Liver (tissue), 8 donors: ENCODE measurements at regions not wholly inside any gene's neighbourhood (a gene's known extent, or its start where the extent isn't known, plus 50 kb on each side); places are given as distances from the start of the nearest gene placed in this dataset.

ENCODE experiments used
- DNase-seq: peaks from one replicate; pipeline ENCODE4 v3.0.0-alpha.2; 2017; ENCODE audit warnings: low spot score
- H3K27ac ChIP-seq, 2 donors: one replicate each; pipeline ENCODE4 v1.7.0; 2013; ENCODE audit warnings: inconsistent platforms in 2 of 2, low read length in 2 of 2, control low read depth in 1 of 2, low read depth in 1 of 2, mild to moderate bottlenecking in 1 of 2
- H3K27me3 ChIP-seq, 4 donors: one replicate each; pipeline versions ENCODE4 v1.6.1 to v1.7.0; 2013; ENCODE audit warnings: low read length in 3 of 4, inconsistent platforms in 1 of 4, mild to moderate bottlenecking in 1 of 4, moderate library complexity in 1 of 4; ENCODE audit not compliant: control insufficient read depth in 4 of 4, insufficient read depth in 4 of 4
- H3K36me3 ChIP-seq, 4 donors: one replicate each; pipeline versions ENCODE4 v1.6.1 to v1.7.0; 2013; ENCODE audit warnings: low read length in 3 of 4, mild to moderate bottlenecking in 3 of 4, low read depth in 1 of 4, moderate library complexity in 1 of 4; ENCODE audit not compliant: control insufficient read depth in 4 of 4, insufficient read depth in 3 of 4
- H3K4me1 ChIP-seq, 4 donors: one replicate each; pipeline versions ENCODE4 v1.6.1 to v1.7.0; 2013; ENCODE audit warnings: low read length in 3 of 4, mild to moderate bottlenecking in 3 of 4, moderate library complexity in 1 of 4; ENCODE audit not compliant: control insufficient read depth in 4 of 4, insufficient read depth in 4 of 4
- H3K4me3 ChIP-seq, 3 donors: one replicate each; pipeline versions ENCODE4 v1.6.1 to v1.7.0; 2013; ENCODE audit warnings: low read length in 3 of 3, control low read depth in 1 of 3, low read depth in 1 of 3, mild to moderate bottlenecking in 1 of 3
- H3K9ac ChIP-seq, 2 donors: one replicate each; pipeline ENCODE4 v1.7.0; 2013; ENCODE audit warnings: low read length in 2 of 2, mild to moderate bottlenecking in 2 of 2, moderate library complexity in 2 of 2, control low read depth in 1 of 2, low read depth in 1 of 2
- H3K9me3 ChIP-seq, 4 donors: one replicate each; pipeline versions ENCODE4 v1.6.1 to v1.7.0; 2013; ENCODE audit warnings: low read length in 3 of 4; ENCODE audit not compliant: control insufficient read depth in 4 of 4
- ATF3 ChIP-seq: IDR thresholded peaks from 2 replicates; pipeline ENCODE4 v1.6.1; 2016; ENCODE audit warnings: antibody characterized with exemption
- CTCF ChIP-seq: fragments of 150-350 bp; IDR thresholded peaks from 2 replicates; pipeline ENCODE4 v1.5.1; 2017; ENCODE audit warnings: improper control_type of control experiment, low read depth, low read length; ENCODE audit not compliant: missing input control
- EGR1 ChIP-seq, 2 donors: IDR thresholded peaks; 2 replicates each; pipeline ENCODE4 v1.6.1; 2016 to 2018; ENCODE audit warnings: antibody characterized with exemption in 2 of 2, low read depth in 2 of 2
- FOXA1 ChIP-seq: IDR thresholded peaks from 2 replicates; pipeline ENCODE4 v1.6.1; 2016; ENCODE audit warnings: antibody characterized with exemption
- FOXA2 ChIP-seq: IDR thresholded peaks from 2 replicates; pipeline ENCODE4 v1.6.1; 2016; ENCODE audit warnings: antibody characterized with exemption
- GABPA ChIP-seq, 2 donors: IDR thresholded peaks in 1 of 2; conservative IDR thresholded peaks in 1 of 2; 2 replicates each; pipeline ENCODE4 v1.6.1; 2016; ENCODE audit warnings: antibody characterized with exemption in 2 of 2, mild to moderate bottlenecking in 1 of 2, moderate library complexity in 1 of 2
- HNF4A ChIP-seq, 2 donors: conservative IDR thresholded peaks; 2 replicates each; pipeline ENCODE4 v1.6.1; 2016; ENCODE audit warnings: antibody characterized with exemption in 2 of 2, mild to moderate bottlenecking in 2 of 2
- HNF4G ChIP-seq: IDR thresholded peaks from 2 replicates; pipeline ENCODE4 v1.6.1; 2016; ENCODE audit warnings: antibody characterized with exemption
- JUND ChIP-seq, 2 donors: IDR thresholded peaks; 2 replicates each; pipeline ENCODE4 v1.6.1; 2016; ENCODE audit warnings: antibody characterized with exemption in 2 of 2
- MAX ChIP-seq: IDR thresholded peaks from 2 replicates; pipeline ENCODE4 v1.6.1; 2016; ENCODE audit warnings: antibody characterized with exemption
- NR2F2 ChIP-seq: IDR thresholded peaks from 2 replicates; pipeline ENCODE4 v1.6.1; 2016; ENCODE audit warnings: antibody characterized with exemption
- RAD21 ChIP-seq, 2 donors: IDR thresholded peaks; 2 replicates each; pipeline ENCODE4 v1.6.1; 2016; ENCODE audit warnings: antibody characterized with exemption in 2 of 2, mild to moderate bottlenecking in 2 of 2
- REST ChIP-seq: IDR thresholded peaks from 2 replicates; pipeline ENCODE4 v1.6.1; 2016; ENCODE audit warnings: antibody characterized with exemption, mild to moderate bottlenecking
- RXRA ChIP-seq, 2 donors: IDR thresholded peaks; 2 replicates each; pipeline ENCODE4 v1.6.1; 2017 to 2018; ENCODE audit warnings: antibody characterized with exemption in 2 of 2, mild to moderate bottlenecking in 1 of 2
- SP1 ChIP-seq: IDR thresholded peaks from 2 replicates; pipeline ENCODE4 v1.6.1; 2018; ENCODE audit warnings: antibody characterized with exemption, mild to moderate bottlenecking
- TAF1 ChIP-seq: conservative IDR thresholded peaks from 2 replicates; pipeline ENCODE4 v1.6.1; 2016; ENCODE audit warnings: antibody characterized with exemption, mild to moderate bottlenecking
- YY1 ChIP-seq: IDR thresholded peaks from 2 replicates; pipeline ENCODE4 v1.6.1; 2016; ENCODE audit warnings: antibody characterized with exemption, mild to moderate bottlenecking
- ZBTB33 ChIP-seq: IDR thresholded peaks from 2 replicates; pipeline ENCODE4 v1.6.1; 2016; ENCODE audit warnings: antibody characterized with exemption
- WGBS: extraction: QIAGEN DNeasy Blood & Tissue Kit; methylation state at CpG from one replicate; pipeline ENCODE4 v1.1.7; 2013; 5-methylcytosine and 5-hydroxymethylcytosine counted together
- donor health status: healthy.
- donor health status: healthy.
- donor health status: healthy.
- donor health status: healthy.
- donor health status: healthy.

- no peaks in the 10 kb centered on the region for H3K27me3 ChIP-seq
- H3K9ac ChIP-seq, result no peak overlapping the region
- H3K4me1 ChIP-seq, result no peaks in the 10 kb centered on the region
- no peak overlapping the region for H3K4me3 ChIP-seq
- no peaks in the 10 kb centered on the region for H3K36me3 ChIP-seq
- no peak overlapping the region for H3K27ac ChIP-seq
- no peak for DNase-seq
- WGBS, result 34% methylated on average over 1 of the region's 1 CpG
- peaks cover 0 to 3% (median 1%) of the 10 kb centered on the region in 4 donors for H3K9me3 ChIP-seq
- no peak for TF ChIP-seq EGR1 (IDR thresholded peaks at IDR 0.05; ENCODE audit: low read depth in 2 of 2)
- no peak for TF ChIP-seq REST
- TF ChIP-seq NR2F2, result no peak
- TF ChIP-seq HNF4G, result no peak
- no peak for TF ChIP-seq SP1
- no peak for TF ChIP-seq YY1
- TF ChIP-seq FOXA2, result no peak
- TF ChIP-seq RXRA (IDR thresholded peaks at IDR 0.05), result no peak
- TF ChIP-seq ATF3, result no peak
- no peak for TF ChIP-seq MAX
- TF ChIP-seq JUND (IDR thresholded peaks at IDR 0.05), result no peak
- TF ChIP-seq TAF1, result no peak
- TF ChIP-seq GABPA (IDR thresholded peaks at IDR 0.05 in 1 of 2, conservative IDR thresholded peaks at IDR 0.05 in 1 of 2), result no peak
- TF ChIP-seq FOXA1, result no peak
These were observed 1328.3 kb downstream of the TECRL start for GRCh38 chr4:63080934-63081333.

- 51% methylated on average over 4 of the region's 4 CpGs for WGBS
- H3K4me1 ChIP-seq, result no peaks in the 10 kb centered on the region
- no peak overlapping the region for H3K9ac ChIP-seq
- peaks cover 0 to 5% (median 0%) of the 10 kb centered on the region in 4 donors for H3K9me3 ChIP-seq
- no peaks in the 10 kb centered on the region for H3K36me3 ChIP-seq
- no peak for TF ChIP-seq CTCF
- TF ChIP-seq GABPA (IDR thresholded peaks at IDR 0.05 in 1 of 2, conservative IDR thresholded peaks at IDR 0.05 in 1 of 2), result no peak
- TF ChIP-seq EGR1 (IDR thresholded peaks at IDR 0.05; ENCODE audit: low read depth in 2 of 2), result no peak
- no peak for TF ChIP-seq MAX
- no peak for TF ChIP-seq SP1
- no peak for TF ChIP-seq FOXA2
- TF ChIP-seq NR2F2, result no peak
- TF ChIP-seq RXRA (IDR thresholded peaks at IDR 0.05), result no peak
- TF ChIP-seq RAD21 (IDR thresholded peaks at IDR 0.05), result no peak
- no peak for TF ChIP-seq HNF4G
- no peak for TF ChIP-seq ATF3
- TF ChIP-seq JUND (IDR thresholded peaks at IDR 0.05), result no peak
- no peak for TF ChIP-seq ZBTB33
- TF ChIP-seq REST, result no peak
- TF ChIP-seq TAF1, result no peak
- no peak for TF ChIP-seq HNF4A (conservative IDR thresholded peaks at IDR 0.05)
- no peak for TF ChIP-seq YY1
- no peak for TF ChIP-seq FOXA1
- DNase-seq, result no peak
- no peaks in the 10 kb centered on the region for H3K27me3 ChIP-seq
- H3K4me3 ChIP-seq, result no peak overlapping the region
- H3K27ac ChIP-seq, result no peak overlapping the region
These were observed 1345.5 kb downstream of the TECRL start for GRCh38 chr4:63063760-63064159.
